Parathyroid adenoma (tissue), 2 donors: ENCODE measurements at regions not wholly inside any gene's neighbourhood (a gene's known extent, or its start where the extent isn't known, plus 50 kb on each side); places are given as distances from the start of the nearest gene placed in this dataset.

Experiments used
- H2AFZ ChIP-seq: fragments of 300-600 bp; sonication (generic); one replicate; pipeline ENCODE4 v1.7.0; 2017; ENCODE audit warnings: antibody characterized with exemption, mild to moderate bottlenecking
- H3K27ac ChIP-seq: fragments of 300-600 bp; sonication (generic); one replicate; pipeline ENCODE4 v1.7.0; 2017
- H3K27me3 ChIP-seq: fragments of 300-600 bp; sonication (generic); one replicate; pipeline ENCODE4 v1.7.0; 2017; ENCODE audit warnings: low read length; ENCODE audit not compliant: control insufficient read depth, insufficient read depth
- H3K36me3 ChIP-seq: fragments of 300-600 bp; sonication (generic); one replicate; pipeline ENCODE4 v1.7.0; 2017; ENCODE audit warnings: low read length; ENCODE audit not compliant: control insufficient read depth, insufficient read depth
- H3K4me1 ChIP-seq: fragments of 300-600 bp; sonication (generic); one replicate; pipeline ENCODE4 v1.7.0; 2017; ENCODE audit warnings: control low read depth
- H3K4me2 ChIP-seq: fragments of 300-600 bp; sonication (generic); one replicate; pipeline ENCODE4 v1.7.0; 2017; ENCODE audit warnings: low read length
- H3K4me3 ChIP-seq: fragments of 300-600 bp; sonication (generic); one replicate; pipeline ENCODE4 v1.7.0; 2017; ENCODE audit warnings: low read depth, low read length
- H3K79me2 ChIP-seq: fragments of 300-600 bp; sonication (generic); one replicate; pipeline ENCODE4 v1.7.0; 2017; ENCODE audit warnings: control low read depth
- H3K9ac ChIP-seq: fragments of 300-600 bp; sonication (generic); one replicate; pipeline ENCODE4 v1.7.0; 2017; ENCODE audit warnings: mild to moderate bottlenecking
- H3K9me3 ChIP-seq: fragments of 300-600 bp; sonication (generic); one replicate; pipeline ENCODE4 v1.7.0; 2017; ENCODE audit warnings: low read length; ENCODE audit not compliant: control insufficient read depth
- TF ChIP-seq, protein P1 (sequence below): fragments of 300-600 bp; sonication (generic); IDR thresholded peaks from one replicate; pipeline ENCODE4 v1.7.0; 2017; ENCODE audit warnings: antibody characterized with exemption, mild to moderate bottlenecking
- donor health status: primary hyperparathyroidism.

GRCh38 chr2:187118331-187119099 is 269.5 kb upstream of the ZSWIM2 start:
- no peaks in the 10 kb centered on the region for H3K9me3 ChIP-seq
- no peaks in the 10 kb centered on the region for H3K4me1 ChIP-seq
- H2AFZ ChIP-seq: no peak overlapping the region
- H3K27me3 ChIP-seq: no peaks in the 10 kb centered on the region
- H3K36me3 ChIP-seq: no peaks in the 10 kb centered on the region
- no peak overlapping the region for H3K4me3 ChIP-seq
- no peak overlapping the region for H3K4me2 ChIP-seq
- TF ChIP-seq, protein P1, sequence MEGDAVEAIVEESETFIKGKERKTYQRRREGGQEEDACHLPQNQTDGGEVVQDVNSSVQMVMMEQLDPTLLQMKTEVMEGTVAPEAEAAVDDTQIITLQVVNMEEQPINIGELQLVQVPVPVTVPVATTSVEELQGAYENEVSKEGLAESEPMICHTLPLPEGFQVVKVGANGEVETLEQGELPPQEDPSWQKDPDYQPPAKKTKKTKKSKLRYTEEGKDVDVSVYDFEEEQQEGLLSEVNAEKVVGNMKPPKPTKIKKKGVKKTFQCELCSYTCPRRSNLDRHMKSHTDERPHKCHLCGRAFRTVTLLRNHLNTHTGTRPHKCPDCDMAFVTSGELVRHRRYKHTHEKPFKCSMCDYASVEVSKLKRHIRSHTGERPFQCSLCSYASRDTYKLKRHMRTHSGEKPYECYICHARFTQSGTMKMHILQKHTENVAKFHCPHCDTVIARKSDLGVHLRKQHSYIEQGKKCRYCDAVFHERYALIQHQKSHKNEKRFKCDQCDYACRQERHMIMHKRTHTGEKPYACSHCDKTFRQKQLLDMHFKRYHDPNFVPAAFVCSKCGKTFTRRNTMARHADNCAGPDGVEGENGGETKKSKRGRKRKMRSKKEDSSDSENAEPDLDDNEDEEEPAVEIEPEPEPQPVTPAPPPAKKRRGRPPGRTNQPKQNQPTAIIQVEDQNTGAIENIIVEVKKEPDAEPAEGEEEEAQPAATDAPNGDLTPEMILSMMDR: no peak
- no peak overlapping the region for H3K27ac ChIP-seq
- H3K9ac ChIP-seq: no peak overlapping the region
- H3K79me2 ChIP-seq: no peaks in the 10 kb centered on the region

- H3K4me3 ChIP-seq: no peak overlapping the region
- TF ChIP-seq, protein P1: no peak
- no peak overlapping the region for H3K9ac ChIP-seq
- no peaks in the 10 kb centered on the region for H3K36me3 ChIP-seq
- H3K27ac ChIP-seq: no peak overlapping the region
- H3K4me2 ChIP-seq: no peak overlapping the region
- no peaks in the 10 kb centered on the region for H3K79me2 ChIP-seq
- no peak overlapping the region for H2AFZ ChIP-seq
- no peaks in the 10 kb centered on the region for H3K27me3 ChIP-seq
- H3K4me1 ChIP-seq: no peaks in the 10 kb centered on the region
- H3K9me3 ChIP-seq: no peaks in the 10 kb centered on the region
These were observed 268.5 kb upstream of the ZSWIM2 start for GRCh38 chr2:187117483-187117882.

DNA sequence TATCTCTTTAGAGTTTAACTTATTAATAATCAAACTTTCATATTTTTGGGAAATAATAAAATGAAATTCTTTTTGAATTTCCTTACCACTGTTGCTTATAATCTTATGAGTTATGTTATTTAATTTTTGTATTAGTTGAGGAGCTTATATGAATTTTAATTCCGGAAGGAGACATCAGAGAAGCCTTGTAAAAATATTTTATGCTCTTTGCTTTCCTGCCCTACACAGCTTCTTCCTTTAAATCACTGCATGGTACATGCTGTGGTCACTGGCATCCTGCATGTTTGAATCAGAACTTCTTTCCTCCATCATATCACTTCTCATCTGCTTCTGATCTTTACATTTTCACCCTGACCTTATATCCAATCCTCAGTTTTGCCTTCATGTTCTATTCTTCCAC is 266.7 kb upstream of the ZSWIM2 start:
- H3K9ac ChIP-seq: no peak overlapping the region
- H2AFZ ChIP-seq: no peak overlapping the region
- H3K36me3 ChIP-seq: no peaks in the 10 kb centered on the region
- H3K9me3 ChIP-seq: no peaks in the 10 kb centered on the region
- H3K27ac ChIP-seq: no peak overlapping the region
- H3K4me2 ChIP-seq: no peak overlapping the region
- H3K4me1 ChIP-seq: no peaks in the 10 kb centered on the region
- H3K79me2 ChIP-seq: no peaks in the 10 kb centered on the region
- no peaks in the 10 kb centered on the region for H3K27me3 ChIP-seq
- TF ChIP-seq, protein P1: no peak
- H3K4me3 ChIP-seq: no peak overlapping the region

DNA sequence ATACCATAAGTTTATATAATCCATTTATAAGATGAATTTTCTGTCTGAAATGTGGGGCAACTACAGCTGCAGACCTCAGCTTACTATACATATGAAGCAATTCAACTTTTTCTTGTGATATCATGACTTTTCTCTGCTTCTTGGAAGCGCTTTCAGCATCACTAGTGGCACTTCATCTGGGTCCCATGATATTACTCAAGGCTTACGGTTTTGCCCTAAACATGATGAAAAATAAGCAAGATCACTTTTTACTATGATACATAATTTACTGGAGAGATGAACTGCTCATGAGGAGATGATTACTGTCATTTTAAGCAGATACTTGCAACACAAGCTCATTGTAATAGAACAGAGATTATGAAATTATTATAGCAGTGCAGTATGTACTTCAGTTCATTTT is 258.0 kb upstream of the ZSWIM2 start:
- Histone ChIP-seq H3K27ac (no peak overlapping the region), H3K27me3 (no peaks in the 10 kb centered on the region), H3K36me3 (no peaks in the 10 kb centered on the region), H3K9ac (no peak overlapping the region), H2AFZ (no peak overlapping the region), H3K4me3 (no peak overlapping the region), H3K4me2 (no peak overlapping the region), H3K79me2 (no peaks in the 10 kb centered on the region), H3K4me1 (no peaks in the 10 kb centered on the region), H3K9me3 (no peaks in the 10 kb centered on the region)
- TF ChIP-seq, protein P1: no peak

- TF ChIP-seq, protein P1: no peak
- Histone ChIP-seq H3K79me2 (no peaks in the 10 kb centered on the region), H3K4me1 (no peaks in the 10 kb centered on the region), H3K9ac (no peak overlapping the region), H3K4me2 (no peak overlapping the region), H3K36me3 (no peaks in the 10 kb centered on the region), H3K4me3 (no peak overlapping the region), H3K9me3 (no peaks in the 10 kb centered on the region), H3K27me3 (no peaks in the 10 kb centered on the region), H3K27ac (no peak overlapping the region), H2AFZ (no peak overlapping the region)
These were observed 256.2 kb upstream of the ZSWIM2 start for GRCh38 chr2:187105218-187105617.
